Stimulated activated CD4-positive, alpha-beta T cell treated with anti-CD3 and anti-CD28 coated beads, Interleukin-12 subunit alpha, Interleukin-12 subunit beta, amount 100 ng/mL, for 4 hours (primary cell): ENCODE measurements at regions not wholly inside any gene's neighbourhood (a gene's known extent, or its start where the extent isn't known, plus 50 kb on each side); places are given as distances from the start of the nearest gene placed in this dataset.
"Not testable (repeated sequence)": the region's sequence is repeated elsewhere in the genome, so short reads cannot be mapped to it uniquely, and the experiment has no call there.

ENCODE experiments used
- DNase-seq: peaks from one replicate; pipeline ENCODE4 v3.0.0-alpha.2; 2020

GRCh38 chr3:95587641-95588040 is 1226.8 kb upstream of the EPHA6 start:
- DNase-seq = not testable (repeated sequence)

GRCh38 chr3:95588473-95588872 is 1225.9 kb upstream of the EPHA6 start:
- DNase-seq = no peak

GRCh38 chr3:95595416-95596075 is 1218.8 kb upstream of the EPHA6 start:
- no peak for DNase-seq

- DNase-seq = no peak
Observed at GRCh38 chr3:95607926-95608325, 1206.5 kb upstream of the EPHA6 start.

GRCh38 chr3:95609411-95609810 is 1205.0 kb upstream of the EPHA6 start:
- no peak for DNase-seq

GRCh38 chr3:95612611-95613010 is 1201.8 kb upstream of the EPHA6 start:
- no peak for DNase-seq

GRCh38 chr3:95613993-95614392 is 1200.4 kb upstream of the EPHA6 start:
- no peak for DNase-seq

GRCh38 chr3:95615592-95616310 is 1198.6 kb upstream of the EPHA6 start:
- DNase-seq = no peak

- no peak for DNase-seq
Observed at GRCh38 chr3:95626107-95626506, 1188.3 kb upstream of the EPHA6 start.

GRCh38 chr3:95627293-95627692 is 1187.1 kb upstream of the EPHA6 start:
- no peak for DNase-seq

GRCh38 chr3:95627697-95628096 is 1186.7 kb upstream of the EPHA6 start:
- no peak for DNase-seq

- DNase-seq = no peak
Observed at GRCh38 chr3:95629802-95630201, 1184.6 kb upstream of the EPHA6 start.

- no peak for DNase-seq
Observed at GRCh38 chr3:95645291-95645690, 1169.1 kb upstream of the EPHA6 start.

- DNase-seq = no peak
Observed at GRCh38 chr3:95654570-95655362, 1159.6 kb upstream of the EPHA6 start.

- no peak for DNase-seq
Observed at GRCh38 chr3:95655363-95655986, 1158.9 kb upstream of the EPHA6 start.

- DNase-seq = no peak
Observed at GRCh38 chr3:95670765-95671164, 1143.6 kb upstream of the EPHA6 start.

GRCh38 chr3:95673215-95673614 is 1141.2 kb upstream of the EPHA6 start:
- no peak for DNase-seq

- DNase-seq = no peak
Observed at GRCh38 chr3:95705786-95706418, 1108.5 kb upstream of the EPHA6 start.

GRCh38 chr3:95707268-95707667 is 1107.1 kb upstream of the EPHA6 start:
- no peak for DNase-seq

- no peak for DNase-seq
Observed at GRCh38 chr3:95710684-95711083, 1103.7 kb upstream of the EPHA6 start.

- no peak for DNase-seq
Observed at GRCh38 chr3:95711789-95712188, 1102.6 kb upstream of the EPHA6 start.

GRCh38 chr3:95715128-95715527 is 1099.3 kb upstream of the EPHA6 start:
- DNase-seq = no peak

- no peak for DNase-seq
Observed at GRCh38 chr3:95717048-95717447, 1097.3 kb upstream of the EPHA6 start.
